ENCODE measurements at regions not wholly inside any gene's neighbourhood (a gene's known extent, or its start where the extent isn't known, plus 50 kb on each side); places are given as distances from the start of the nearest gene placed in this dataset.
A peak's percentile ranks its signal among the peaks of the same experiment; 100 is the strongest.

DNA sequence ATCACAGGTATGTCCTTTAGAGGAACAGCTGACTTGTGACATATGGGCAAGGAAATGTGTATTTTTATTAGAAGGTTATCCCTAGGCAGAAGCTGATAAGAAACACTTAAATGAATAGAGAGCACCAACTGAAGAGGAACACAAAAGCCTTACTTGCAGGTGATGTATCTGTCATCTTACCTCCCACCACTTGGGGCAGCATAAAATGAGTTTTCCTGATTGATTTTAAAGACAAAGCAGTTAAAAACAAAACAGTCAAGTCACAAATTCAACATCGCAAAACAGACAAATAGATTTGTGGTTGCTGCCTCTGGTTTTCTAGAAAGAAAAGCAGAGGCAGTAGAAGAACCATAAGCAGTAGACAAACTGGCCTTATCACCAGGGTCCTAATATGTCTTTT is 302.4 kb upstream of the ZNF462 start:
- no peak for DNase-seq

GRCh38 chr9:106575823-106576222 is 287.1 kb upstream of the ZNF462 start:
- no peak for DNase-seq

DNA sequence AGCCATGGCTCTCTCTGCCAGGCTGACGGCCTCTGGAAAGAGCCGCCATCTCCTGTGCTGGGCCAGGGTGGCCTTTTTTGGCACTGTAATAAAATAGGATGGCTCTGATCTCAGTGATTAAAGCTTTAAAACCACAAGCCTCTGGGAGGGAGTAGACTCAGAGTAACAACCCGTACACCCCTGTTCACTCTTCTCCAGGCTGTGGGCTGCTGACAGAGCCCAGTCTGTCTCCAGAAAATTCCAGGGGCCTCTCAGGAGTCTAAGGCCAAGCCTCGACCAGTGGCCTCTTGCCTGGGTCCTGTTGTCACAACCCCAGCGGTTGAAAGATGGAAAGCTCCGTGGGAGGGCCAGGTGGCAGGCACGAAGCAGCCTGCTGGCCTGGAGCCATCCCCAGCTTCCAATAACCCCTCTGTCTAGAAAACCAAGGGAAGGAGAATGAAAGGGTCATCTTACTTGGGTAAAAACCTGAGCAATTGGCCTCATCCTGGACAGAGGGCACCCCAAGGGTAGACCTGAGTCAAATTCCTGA is 286.7 kb upstream of the ZNF462 start:
- DNase-seq, result no peak

DNA sequence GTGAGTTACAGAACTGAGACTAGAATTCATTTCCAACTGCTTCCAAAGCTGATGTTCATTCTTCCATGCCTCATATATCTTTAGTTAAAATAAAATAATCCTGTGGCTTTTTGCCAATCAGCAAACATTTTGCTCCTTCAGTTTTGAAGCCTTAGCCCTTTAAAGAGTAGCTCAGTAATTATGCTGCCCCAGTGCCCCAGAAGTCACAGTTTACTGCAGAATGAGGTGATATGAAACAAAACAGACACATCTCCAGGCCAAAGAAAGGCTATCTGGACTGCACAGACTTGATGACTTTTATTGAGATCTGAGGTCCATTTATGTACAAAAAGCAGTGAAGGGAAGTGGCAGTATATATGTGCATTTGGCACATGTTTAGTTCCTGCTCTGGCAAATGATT is 285.8 kb upstream of the ZNF462 start:
- DNase-seq, result no peak

GRCh38 chr9:106580546-106580945 is 282.4 kb upstream of the ZNF462 start:
- DNase-seq, result no peak

DNA sequence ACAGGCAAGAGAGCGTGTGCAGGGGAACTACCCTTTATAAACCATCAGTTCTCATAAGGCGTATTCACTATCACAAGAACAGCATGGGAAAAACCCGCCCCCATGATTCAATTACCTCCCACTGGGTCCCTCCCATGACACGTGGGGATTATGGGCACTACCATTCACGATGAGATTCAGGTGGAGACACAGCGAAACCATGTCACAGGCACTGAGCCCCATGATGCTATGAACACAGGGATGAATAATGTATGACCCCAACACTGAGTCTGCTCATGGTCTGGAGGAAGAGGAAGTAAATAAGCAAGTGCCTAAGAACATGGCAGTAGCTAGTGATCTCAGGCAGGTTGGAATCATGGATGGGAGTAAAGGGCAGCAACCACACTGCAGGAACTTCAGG is 281.0 kb upstream of the ZNF462 start:
- DNase-seq, result no peak

DNA sequence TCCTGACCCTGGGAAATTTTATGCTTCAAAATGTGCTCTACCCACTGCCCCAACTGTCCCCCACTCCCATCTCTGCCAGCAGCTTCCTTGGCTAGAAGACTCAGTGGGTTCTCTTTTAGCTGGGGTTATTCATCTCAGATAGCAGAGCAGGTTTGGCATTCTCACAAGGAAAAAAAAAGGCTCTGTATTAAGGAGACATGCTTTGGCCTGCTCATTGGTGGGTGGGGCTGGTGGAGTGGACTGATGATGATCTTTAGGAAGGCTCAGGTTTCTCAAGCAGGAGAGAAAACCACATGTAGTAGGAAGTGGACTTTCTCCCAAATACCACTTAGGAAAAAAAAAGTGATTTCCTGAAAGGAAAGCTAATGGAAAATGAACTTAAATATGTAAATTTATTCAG is 279.2 kb upstream of the ZNF462 start:
- DNase-seq, result no peak

- no peak for DNase-seq
These were observed 275.9 kb upstream of the ZNF462 start for GRCh38 chr9:106587042-106587441.

DNA sequence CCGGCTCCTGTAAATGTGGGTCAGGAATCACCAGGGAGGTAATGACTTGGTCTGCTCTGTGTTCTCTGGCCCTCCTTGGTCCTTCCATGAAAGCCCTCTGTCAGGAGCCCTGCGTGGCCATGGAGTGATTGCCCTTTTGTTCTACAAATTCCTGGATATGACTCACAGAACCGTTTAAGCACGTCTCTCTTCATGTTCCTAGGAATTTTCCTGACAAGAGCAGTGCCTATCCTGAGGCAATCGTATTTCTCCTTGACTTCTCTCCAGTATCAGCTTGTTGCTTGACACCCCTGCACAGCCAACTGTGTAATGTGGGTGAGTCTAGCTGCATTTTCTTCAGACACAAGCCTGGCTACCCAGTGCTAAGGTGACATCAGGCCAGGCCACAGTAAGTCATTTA is 274.3 kb upstream of the ZNF462 start:
- no peak for DNase-seq

- DNase-seq, result no peak
These were observed 272.0 kb upstream of the ZNF462 start for GRCh38 chr9:106590759-106591505.

GRCh38 chr9:106593201-106593600 is 269.8 kb upstream of the ZNF462 start:
- DNase-seq, result no peak

DNA sequence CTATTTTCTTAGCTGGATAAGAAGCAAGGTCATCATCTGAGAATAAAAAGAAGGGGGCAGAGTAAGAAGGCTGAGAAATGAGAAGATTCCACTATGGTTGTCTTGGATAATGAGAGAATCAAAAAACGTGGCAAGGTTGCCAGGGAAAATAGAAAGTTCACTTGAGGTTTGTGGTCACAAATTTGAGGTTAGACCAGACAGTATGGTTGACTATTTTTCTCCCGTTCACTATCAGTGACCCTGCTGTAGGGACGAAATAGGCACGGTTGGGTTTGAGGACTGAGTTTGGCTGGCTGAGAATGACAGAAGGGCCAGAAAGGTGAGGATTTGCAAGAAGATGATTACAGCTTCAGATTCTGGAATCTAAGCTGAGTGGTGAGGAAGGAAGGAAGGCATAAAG is 266.0 kb upstream of the ZNF462 start:
- DNase-seq, result no peak

DNA sequence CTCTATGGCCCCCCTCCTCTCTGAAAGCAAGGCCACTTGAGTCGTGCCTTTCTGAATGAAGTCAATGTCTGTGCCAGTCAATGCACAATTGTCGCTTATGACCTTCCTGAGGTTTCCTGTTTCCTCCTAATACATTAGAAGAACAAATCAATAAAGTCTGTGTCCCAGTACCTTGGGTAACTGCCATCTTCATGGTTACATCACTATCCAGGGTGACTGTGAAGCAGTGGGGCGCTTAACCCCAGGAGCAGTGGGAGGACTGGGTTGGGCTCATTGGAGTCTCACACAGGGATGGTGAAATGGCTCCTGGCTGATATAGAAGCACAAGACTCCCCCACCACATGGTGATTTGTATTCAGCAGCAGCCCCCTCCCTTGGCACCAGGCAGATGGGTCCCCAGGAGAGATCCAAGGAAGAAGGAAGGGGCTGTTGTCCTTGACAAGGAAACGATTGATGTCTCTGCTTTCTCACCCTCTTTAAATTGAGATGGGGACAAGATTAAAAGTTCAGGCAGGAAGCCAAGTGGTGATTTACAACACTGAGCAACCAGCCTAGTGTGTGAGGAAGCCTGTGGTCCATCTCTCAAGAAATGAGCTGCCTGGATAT is 261.9 kb upstream of the ZNF462 start:
- no peak for DNase-seq

GRCh38 chr9:106602344-106602743 is 260.6 kb upstream of the ZNF462 start:
- no peak for DNase-seq

DNA sequence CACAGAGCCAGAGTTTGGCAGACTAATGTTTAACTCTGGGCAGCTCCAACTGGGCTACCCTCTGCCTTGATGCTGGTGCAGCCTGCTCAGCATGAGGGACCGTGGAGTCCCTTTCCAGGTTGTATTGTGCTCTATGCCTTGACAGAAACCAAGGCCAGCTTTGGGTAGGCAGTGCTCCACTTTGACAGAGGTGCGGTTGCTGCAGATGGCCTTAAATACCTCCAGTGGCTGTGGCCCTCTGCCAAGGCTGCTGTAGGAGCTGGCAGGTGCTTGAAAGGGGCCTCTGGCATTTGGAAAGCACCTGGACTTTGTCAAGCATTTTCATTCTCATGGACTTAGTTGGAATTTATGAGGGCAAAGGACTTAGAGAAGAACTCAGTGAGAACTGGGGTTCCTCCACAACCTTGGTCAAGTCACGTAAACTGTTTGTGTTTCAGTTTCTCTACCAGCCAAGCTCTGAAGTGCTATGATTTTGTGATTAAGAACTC is 249.7 kb upstream of the ZNF462 start:
- DNase-seq, result peak; percentile 10

DNA sequence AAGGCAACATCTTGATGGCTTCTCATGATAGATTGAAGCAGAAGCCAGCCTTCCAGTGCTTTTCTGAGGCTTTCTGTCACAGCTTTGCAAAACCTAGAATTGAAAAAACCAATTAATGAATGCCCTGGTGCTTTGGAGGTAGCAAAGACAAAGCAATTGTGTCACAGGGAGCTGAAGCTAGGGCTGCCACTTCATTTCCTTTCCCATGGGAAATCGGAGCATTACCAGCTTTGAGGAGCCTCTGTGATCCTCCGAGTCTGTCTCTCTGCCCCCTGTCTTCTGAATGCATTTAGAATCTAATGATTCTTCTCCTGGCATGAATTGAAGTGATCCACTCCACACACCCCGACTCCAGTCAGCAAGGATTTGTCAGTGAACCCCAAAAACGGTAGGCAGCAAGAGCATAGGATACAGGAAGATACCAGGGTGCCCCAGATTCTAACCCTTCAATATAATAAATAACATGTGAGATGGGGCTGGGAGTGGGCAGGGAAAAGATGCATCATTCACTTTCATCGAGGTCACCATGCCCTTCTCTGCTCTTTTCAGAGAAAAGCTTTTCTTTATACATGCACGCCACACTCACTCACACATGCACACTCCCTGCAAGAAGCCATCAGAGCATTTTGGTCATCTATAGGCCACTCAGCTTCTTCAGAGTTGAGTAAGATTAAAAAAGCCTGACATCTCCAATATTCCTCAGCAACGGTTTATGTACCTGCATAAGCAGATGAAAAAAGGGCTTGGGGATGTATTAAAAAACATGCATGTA is 247.7 kb upstream of the ZNF462 start:
- DNase-seq, result no peak

DNA sequence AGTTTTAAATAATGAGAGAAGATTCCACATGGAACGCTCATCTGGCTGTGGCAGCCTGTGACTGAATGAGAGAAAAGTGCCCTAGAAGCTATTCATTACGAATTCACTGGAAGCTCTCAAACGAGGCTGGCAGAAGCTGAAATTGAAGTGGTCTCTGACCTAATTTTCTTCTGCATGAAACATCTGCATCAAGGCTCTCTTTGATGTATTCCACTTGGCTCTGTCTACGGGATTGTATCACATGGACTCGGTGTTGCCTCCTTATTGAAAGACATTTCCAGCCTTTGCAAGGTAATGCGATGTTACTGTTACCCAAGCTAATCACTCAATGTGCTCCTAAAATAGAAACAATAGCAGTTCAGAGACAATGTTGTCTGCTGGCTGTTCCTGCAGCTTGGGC is 246.9 kb upstream of the ZNF462 start:
- DNase-seq, result no peak

DNA sequence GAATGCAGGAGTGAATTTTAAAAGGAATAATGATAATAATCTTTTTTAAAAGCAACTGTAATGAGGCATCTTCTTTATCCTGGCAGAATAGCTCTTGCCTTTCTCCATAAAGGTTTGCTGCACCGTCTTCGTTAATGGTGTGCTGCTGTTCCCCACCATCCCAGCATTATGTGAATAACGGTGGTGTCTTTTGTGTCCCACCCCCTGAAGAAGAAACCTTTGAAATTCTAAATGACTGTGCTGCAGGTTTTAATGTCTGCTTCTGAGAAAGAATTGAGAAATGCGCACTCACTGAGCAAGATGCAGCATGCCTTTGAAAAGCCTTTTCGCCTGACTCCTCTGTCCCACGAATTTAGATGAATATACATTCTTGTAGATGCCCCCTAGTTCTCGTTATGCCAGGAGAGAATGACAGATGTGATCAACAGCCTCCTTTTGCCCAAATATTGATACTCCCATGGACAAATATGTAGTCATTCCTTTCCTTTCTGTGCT is 246.1 kb upstream of the ZNF462 start:
- no peak for DNase-seq

- no peak for DNase-seq
These were observed 243.8 kb upstream of the ZNF462 start for GRCh38 chr9:106619211-106619610.

DNA sequence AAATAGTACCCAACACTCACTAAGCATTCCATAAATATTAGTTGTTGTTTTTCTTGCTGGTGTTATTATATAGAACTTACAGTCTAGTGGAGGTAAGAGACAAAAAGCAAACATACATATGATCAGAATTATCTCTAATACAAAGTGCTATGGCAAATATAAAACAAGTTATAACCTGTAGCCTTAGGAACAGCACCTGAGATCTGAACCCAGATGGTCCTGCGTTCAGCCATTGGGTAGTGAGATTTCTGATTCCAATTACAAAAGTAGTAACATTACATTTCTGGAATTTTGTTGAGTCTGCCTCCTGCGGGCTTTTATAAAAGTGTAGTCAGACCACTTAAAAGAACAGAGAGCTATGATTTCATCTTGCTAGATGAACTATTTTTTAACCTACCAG is 242.9 kb upstream of the ZNF462 start:
- DNase-seq, result no peak

DNA sequence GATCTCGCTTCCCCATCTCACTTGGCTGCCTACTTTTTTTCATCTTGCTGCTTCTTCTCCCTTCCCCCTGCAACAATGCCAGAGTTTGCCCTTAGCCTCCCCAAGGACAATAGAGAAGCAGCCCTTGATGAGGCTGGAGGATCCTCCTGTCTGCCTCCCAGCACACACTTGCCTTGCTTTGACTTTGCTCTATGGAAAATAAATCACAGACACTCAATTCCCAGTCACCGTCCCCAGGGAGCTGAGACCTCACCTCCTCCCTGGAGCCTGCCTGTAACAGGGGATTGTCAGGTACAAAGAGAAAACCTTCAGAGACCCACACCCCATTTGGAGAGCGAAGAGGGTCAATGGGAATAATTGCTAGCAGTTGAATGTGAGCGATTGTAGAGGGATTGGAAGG is 242.1 kb upstream of the ZNF462 start:
- no peak for DNase-seq

DNA sequence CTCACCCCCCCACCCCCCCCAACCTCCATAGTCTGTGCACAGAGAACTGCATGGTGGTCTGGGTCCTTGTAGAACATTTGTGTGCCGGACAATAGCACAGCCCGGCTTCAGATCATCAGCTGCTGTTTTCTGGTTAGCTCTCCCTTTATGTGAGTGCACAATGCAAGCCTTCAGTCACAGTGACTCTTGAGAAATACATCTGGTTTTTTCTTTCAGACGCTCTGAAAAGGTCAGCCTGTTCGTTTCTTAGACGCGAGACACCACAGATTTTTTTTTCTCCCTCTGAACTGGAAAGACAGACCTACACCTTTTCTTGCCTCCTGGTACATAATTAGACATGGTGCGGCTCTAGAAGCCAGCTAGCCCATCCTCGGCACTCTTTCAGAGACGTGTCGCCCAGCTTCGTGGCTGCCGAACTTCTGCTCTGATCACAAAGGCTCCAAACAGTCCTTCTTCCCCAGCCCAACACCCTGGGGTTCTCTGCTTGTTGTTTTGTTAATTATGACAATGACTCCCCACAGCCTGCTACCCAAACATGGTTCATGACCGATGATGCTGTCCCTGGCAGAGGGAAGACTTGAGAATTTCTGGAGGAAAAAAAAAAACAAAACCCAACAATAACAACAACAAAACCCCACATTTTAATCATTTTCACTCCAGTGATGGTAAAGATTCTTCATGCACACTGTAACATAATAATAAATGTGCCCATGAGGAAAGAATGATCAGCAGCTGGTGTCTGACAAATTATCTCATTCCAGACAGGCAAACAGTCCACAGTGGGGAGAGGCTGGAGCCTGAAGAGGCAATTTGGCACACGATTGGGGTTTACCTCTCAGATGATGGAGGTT is 241.4 kb upstream of the ZNF462 start:
- no peak for DNase-seq

DNA sequence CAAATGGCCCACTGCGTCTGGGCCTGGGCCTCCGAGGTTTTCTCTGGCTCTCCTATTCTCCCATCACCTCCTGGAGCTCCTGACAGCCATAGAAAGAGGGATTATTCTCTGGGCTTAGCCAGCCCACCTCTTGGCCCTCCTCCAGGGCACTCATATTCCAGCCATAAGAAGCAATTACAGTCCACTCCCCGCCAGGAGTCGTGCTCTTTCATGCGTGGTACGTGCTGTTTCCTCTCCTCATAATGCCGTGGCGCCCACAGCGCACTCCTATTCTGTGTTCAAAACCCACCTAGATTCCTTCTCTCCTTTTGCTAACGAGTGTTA is 240.8 kb upstream of the ZNF462 start:
- peak; percentile 4 for DNase-seq
